AG09309 (cell line): ENCODE measurements at regions not wholly inside any gene's neighbourhood (a gene's known extent, or its start where the extent isn't known, plus 50 kb on each side); places are given as distances from the start of the nearest gene placed in this dataset.

Experiments
- DNase-seq: peaks from one replicate; pipeline ENCODE4 v3.0.0-alpha.2; 2010; ENCODE audit warnings: low read depth
- H3K4me3 ChIP-seq: 2 replicates; pipeline ENCODE4 v1.5.1; 2011; ENCODE audit warnings: mild to moderate bottlenecking, low read depth, low read length, moderate library complexity; ENCODE audit not compliant: control insufficient read depth
- TF ChIP-seq, protein P1 (sequence below): IDR thresholded peaks from 2 replicates; pipeline ENCODE4 v1.5.1; 2011; ENCODE audit warnings: mild to moderate bottlenecking, low read depth, low read length, inconsistent platforms; ENCODE audit not compliant: insufficient read depth, control insufficient read depth; ENCODE audit errors: missing control alignments

DNA sequence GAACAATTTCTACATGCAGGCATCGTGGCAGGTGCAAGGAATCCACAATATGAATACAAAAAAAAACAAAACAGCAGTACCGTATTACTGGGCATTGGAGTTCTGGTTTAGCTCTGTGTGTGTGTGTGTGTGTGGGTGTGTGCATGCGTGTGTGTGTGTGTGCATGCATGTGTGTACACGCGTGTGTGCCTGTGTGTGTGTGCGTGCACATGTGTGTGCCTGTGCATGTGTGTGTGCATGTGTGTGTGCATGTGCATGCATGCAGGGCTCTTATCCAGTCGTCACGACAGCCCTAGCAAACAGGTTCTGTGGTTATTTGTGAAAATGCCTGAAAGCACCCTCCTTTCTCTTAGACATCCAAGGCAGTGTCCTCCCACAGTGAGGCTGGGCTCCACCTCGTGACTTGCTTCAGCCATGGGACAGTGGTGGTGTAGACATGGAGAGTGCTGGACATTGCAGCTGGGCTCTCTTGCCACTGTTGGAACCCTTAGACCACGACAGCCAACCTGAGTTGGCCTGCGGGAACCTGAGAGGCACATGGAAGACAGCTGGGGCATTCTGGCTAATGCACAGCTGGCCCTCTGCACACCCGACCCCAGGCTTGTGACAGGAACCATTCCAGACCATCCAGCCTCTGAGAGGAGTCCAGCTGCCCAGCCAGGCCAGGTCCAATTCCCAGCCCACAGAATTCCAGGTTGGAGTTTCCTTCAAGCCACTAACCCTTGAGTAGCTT is 173.4 kb upstream of the SHH start:
- no peak overlapping the region for H3K4me3 ChIP-seq
- DNase-seq: no peak
- TF ChIP-seq, protein P1, sequence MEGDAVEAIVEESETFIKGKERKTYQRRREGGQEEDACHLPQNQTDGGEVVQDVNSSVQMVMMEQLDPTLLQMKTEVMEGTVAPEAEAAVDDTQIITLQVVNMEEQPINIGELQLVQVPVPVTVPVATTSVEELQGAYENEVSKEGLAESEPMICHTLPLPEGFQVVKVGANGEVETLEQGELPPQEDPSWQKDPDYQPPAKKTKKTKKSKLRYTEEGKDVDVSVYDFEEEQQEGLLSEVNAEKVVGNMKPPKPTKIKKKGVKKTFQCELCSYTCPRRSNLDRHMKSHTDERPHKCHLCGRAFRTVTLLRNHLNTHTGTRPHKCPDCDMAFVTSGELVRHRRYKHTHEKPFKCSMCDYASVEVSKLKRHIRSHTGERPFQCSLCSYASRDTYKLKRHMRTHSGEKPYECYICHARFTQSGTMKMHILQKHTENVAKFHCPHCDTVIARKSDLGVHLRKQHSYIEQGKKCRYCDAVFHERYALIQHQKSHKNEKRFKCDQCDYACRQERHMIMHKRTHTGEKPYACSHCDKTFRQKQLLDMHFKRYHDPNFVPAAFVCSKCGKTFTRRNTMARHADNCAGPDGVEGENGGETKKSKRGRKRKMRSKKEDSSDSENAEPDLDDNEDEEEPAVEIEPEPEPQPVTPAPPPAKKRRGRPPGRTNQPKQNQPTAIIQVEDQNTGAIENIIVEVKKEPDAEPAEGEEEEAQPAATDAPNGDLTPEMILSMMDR: no peak

DNA sequence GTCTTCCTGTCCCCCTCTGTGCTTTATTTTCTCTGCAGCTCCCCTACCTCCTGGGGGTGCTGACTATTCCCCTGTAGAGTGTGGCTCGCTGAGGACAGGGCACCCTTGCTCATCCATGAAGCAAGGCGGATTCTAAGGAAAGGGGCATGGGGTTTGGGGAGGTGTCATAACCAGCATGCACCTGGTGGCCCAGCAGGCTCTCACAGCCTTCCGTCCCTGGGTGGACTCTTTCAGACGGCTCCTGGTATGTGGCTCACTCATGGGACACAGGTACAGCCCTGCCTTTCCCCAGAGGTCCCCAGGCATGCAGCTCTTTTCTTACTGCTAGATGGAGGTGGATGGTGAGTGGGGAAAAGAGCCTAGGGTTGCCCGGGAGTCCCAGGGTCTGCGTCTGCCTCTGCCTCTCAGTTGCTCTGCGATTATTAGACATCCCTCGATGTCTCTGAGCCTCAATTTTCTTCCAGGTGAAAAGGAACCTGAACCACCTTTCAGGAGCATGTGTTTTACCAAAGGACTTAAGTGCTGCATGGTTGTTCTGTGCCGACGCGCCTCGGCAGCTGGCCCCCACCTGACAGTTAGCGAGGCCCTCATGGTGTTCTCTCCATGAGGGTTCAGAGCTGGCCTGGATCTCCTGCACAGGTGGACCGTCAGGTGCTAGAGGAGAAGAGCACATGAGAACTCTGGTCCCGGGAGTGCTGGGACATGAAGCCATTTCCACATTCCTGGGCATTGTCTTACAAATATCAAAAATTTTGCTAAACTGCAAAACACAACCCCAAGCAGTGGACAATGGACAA is 172.5 kb upstream of the SHH start:
- no peak for DNase-seq
- H3K4me3 ChIP-seq: no peak overlapping the region
- TF ChIP-seq, protein P1: no peak

DNA sequence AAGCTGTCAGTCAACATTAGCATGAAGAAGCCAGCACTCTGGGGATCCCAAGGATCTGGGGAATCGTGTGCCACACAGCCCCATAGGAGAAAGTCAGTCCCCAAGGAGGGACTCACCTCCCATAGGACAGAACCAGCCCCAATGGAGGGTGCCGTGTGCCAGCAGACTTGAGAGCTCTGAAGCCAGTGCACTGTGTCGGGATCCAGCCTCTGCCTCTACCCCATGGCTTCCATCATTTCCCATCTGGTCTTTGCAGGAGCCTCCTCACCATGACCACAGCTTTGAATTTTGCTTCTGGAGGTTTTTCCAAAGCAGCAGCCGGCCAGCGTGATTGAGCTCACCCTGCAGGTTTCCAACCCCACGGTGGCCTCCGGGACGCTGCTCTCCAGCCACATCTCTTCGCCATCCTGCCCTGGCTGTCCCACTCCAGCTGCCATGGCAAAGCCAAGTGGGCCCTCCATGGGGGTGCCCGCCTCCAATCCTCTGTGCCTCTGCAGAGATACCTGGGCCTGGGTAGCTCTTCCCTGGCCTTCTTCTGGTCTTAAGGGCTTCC is 171.8 kb upstream of the SHH start:
- TF ChIP-seq, protein P1: no peak
- DNase-seq: no peak
- no peak overlapping the region for H3K4me3 ChIP-seq

DNA sequence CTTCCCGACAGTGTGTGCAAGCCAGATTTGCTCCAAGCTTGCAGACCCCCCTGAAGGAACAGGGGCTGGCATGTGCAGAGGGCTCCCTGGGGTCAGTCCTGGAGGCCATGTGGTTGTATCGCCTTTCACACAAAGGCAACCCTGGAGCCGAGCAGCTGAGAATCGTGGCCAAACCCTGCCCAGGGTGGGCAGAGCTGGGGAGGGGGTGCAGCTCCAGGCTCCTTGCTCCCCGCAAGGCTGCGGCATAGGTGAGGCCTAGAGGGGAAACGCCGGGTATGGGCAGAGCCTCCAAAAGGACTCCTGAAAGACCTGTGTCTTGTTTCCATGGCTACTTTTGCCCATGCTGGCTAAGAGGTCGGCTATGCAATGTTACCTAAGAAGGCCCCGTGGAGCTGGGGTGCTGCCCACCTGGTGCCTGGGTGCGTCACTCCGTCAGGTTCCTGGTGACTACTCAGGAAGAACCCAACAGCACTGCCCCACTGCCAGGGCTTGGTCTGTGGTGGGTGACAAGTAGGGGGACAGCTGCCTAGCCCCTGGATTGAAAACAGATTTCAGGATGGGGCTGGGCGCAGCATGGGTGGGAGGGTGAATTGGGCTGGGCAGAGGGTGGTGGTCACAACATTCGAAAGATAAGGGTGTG is 171.0 kb upstream of the SHH start:
- TF ChIP-seq, protein P1: no peak
- H3K4me3 ChIP-seq: no peak overlapping the region
- DNase-seq: no peak

DNA sequence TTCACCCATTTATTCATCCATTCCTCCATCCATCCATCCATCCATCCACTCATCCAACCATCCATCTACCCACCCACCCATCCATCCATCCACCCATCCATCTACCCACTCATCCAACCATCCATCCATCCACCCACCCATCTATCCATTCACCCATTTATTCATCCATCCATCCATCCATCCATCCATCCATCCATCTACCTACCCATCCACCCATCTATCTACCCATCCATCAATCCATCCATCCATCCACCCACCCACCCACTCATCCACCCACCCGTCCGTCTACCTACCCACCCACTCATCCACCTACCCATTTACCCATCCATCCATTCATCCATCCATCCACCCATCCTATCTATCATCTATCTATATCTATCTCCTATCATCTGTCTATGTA is 169.4 kb upstream of the SHH start:
- DNase-seq: no peak
- TF ChIP-seq, protein P1: no peak
- H3K4me3 ChIP-seq: no peak overlapping the region

DNA sequence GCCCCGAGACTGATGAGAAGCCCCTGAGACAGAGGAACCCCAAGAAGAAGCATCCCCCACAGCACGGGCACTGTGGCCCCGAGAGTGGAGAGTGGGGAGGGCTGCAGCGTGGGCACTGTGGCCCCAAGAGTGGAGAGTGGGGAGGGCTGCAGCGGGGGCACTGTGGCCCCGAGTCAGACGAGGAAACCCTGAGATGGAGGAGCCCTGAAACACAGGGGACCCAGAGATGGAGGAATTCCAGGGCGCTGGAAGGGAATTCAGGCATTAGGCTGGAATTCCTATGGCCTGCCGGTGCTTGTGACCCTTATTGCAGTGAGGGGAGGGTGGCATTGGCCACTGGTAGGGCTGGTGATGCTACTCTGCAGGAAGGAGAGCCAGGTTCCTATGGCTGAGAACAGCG is 168.6 kb upstream of the SHH start:
- no peak for DNase-seq
- TF ChIP-seq, protein P1: no peak
- no peak overlapping the region for H3K4me3 ChIP-seq
